ENCODE measurements at regions not wholly inside any gene's neighbourhood (a gene's known extent, or its start where the extent isn't known, plus 50 kb on each side); places are given as distances from the start of the nearest gene placed in this dataset.

GRCh38 chr12:118528625-118529024, 152.3 kb downstream of the SUDS3 start:
- TF ChIP-seq, protein P1, sequence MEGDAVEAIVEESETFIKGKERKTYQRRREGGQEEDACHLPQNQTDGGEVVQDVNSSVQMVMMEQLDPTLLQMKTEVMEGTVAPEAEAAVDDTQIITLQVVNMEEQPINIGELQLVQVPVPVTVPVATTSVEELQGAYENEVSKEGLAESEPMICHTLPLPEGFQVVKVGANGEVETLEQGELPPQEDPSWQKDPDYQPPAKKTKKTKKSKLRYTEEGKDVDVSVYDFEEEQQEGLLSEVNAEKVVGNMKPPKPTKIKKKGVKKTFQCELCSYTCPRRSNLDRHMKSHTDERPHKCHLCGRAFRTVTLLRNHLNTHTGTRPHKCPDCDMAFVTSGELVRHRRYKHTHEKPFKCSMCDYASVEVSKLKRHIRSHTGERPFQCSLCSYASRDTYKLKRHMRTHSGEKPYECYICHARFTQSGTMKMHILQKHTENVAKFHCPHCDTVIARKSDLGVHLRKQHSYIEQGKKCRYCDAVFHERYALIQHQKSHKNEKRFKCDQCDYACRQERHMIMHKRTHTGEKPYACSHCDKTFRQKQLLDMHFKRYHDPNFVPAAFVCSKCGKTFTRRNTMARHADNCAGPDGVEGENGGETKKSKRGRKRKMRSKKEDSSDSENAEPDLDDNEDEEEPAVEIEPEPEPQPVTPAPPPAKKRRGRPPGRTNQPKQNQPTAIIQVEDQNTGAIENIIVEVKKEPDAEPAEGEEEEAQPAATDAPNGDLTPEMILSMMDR (conservative IDR thresholded peaks at IDR 0.05; ENCODE audit: low read length), result no peak
- no peak for TF ChIP-seq EZH2phosphoT487 (IDR thresholded peaks at IDR 0.05; ENCODE audit: borderline replicate concordance)
